ENCODE measurements at regions not wholly inside any gene's neighbourhood (a gene's known extent, or its start where the extent isn't known, plus 50 kb on each side); places are given as distances from the start of the nearest gene placed in this dataset.

GRCh38 chr14:61614693-61615092 is 80.6 kb upstream of the HIF1A start:
- intact Hi-C loops (cut with micrococcal nuclease) (no loop called here), in situ Hi-C loops (cut with MboI; ENCODE audit: low sequenced_read_pairs) (no loop called here), dilution Hi-C loops (cut with HindIII; ENCODE audit: low sequenced_read_pairs, unreplicated experiment) (no loop called here)
- Histone ChIP-seq H2AK9ac (replicated peaks; ENCODE audit: low read depth, low read length, poor library complexity) (no peak overlapping the region), H3K36me3 (ENCODE audit: control insufficient read depth, insufficient read depth, low read length) (no peaks in the 10 kb centered on the region), H3K23ac (ENCODE audit: low read depth, low read length) (no peak overlapping the region), H3K27me3 (ENCODE audit: control insufficient read depth, insufficient read depth, low read length) (no peaks in the 10 kb centered on the region), H4K20me1 (ENCODE audit: insufficient read depth, low read length) (no peaks in the 10 kb centered on the region), H2BK120ac (ENCODE audit: low read depth, low read length) (peak overlapping the region; percentile 8; the same call in 1 of the 2 replicates), H3K56ac (ENCODE audit: extremely low read depth, insufficient read depth, low read length) (no peak overlapping the region), H3K18ac (ENCODE audit: low read depth, low read length) (no peak overlapping the region), H3K4ac (ENCODE audit: low read depth, low read length) (no peak overlapping the region), H4K91ac (ENCODE audit: insufficient read depth, low read depth, low read length) (no peak overlapping the region), H2BK20ac (ENCODE audit: low read depth, low read length) (no peak overlapping the region), H4K8ac (ENCODE audit: low read depth in 2 of 2, low read length in 2 of 2) (no peak overlapping the region), H3K79me1 (ENCODE audit: low read depth in 1 of 2, low read length in 2 of 2) (peaks cover 0 to 4% of the 10 kb centered on the region in 2 experiments; a peak in 2 of 4 replicates), H3K9ac (ENCODE audit: low read depth, low read length) (no peak overlapping the region), H2AFZ (replicated peaks; ENCODE audit: low read length, poor library complexity) (no peak overlapping the region), H2BK5ac (ENCODE audit: low read depth, low read length, poor library complexity, severe bottlenecking) (no peak overlapping the region), H3K4me3 (ENCODE audit: insufficient read depth, low read depth, low read length) (no peak overlapping the region), H3K27ac (ENCODE audit: insufficient read depth, low read length) (no peak overlapping the region), H3K14ac (replicated peaks; ENCODE audit: low read depth, low read length) (no peak overlapping the region), H3K4me2 (ENCODE audit: low read depth, low read length) (no peak overlapping the region), H2BK15ac (ENCODE audit: low read depth, low read length) (peak overlapping the region; percentile 26; the same call in 1 of the 3 replicates), H4K5ac (ENCODE audit: low read depth, low read length) (no peak overlapping the region), H3K9me3 (ENCODE audit: control insufficient read depth, insufficient read depth, low read length) (no peaks in the 10 kb centered on the region), H3K4me1 (ENCODE audit: control insufficient read depth, insufficient read depth, low read length) (peaks cover 24% of the 10 kb centered on the region), H2AK5ac (ENCODE audit: low read depth, low read length) (peak overlapping the region; percentile 1; the same call in 1 of the 2 replicates), H3K9me1 (ENCODE audit: insufficient read depth, low read length) (peaks cover 6% of the 10 kb centered on the region)
- DNase-seq (no peak), ATAC-seq (ENCODE audit: low read depth) (no peak)
- ChIA-PET POLR2A (ENCODE audit: unreplicated experiment) (no interaction called here), CTCF (no interaction called here)
- WGBS, 2 experiments (ENCODE audit: extremely low coverage in 2 of 2, insufficient read length in 1 of 2): 87% methylated on average over 4 of the region's 13 CpGs; no CpG with 5 or more reads in 1 of the 2 experiments
- BruUV-seq (replicated peaks): no TSS peak
- TF ChIP-seq BHLHE40 (IDR thresholded peaks at IDR 0.05; ENCODE audit: low read depth, low read length) (no peak), CEBPB (IDR thresholded peaks at IDR 0.05; ENCODE audit: low read depth, low read length) (no peak), CTCF (conservative IDR thresholded peaks at IDR 0.05; ENCODE audit: low read depth, low read length) (no peak), RAD21 (IDR thresholded peaks at IDR 0.05; ENCODE audit: low read length) (no peak), MXI1 (IDR thresholded peaks at IDR 0.05; ENCODE audit: borderline replicate concordance, low read depth, low read length) (no peak), MAZ (IDR thresholded peaks at IDR 0.05; ENCODE audit: borderline replicate concordance, low read depth, low read length) (no peak), USF2 (IDR thresholded peaks at IDR 0.05; ENCODE audit: low read depth, low read length) (no peak), ELK1 (IDR thresholded peaks at IDR 0.05; ENCODE audit: borderline replicate concordance, low read depth, low read length) (no peak), NFE2L2 (IDR thresholded peaks at IDR 0.05; ENCODE audit: low read depth, low read length) (no peak), RCOR1 (IDR thresholded peaks at IDR 0.05; ENCODE audit: insufficient replicate concordance, low read length) (no peak), RFX5 (IDR thresholded peaks at IDR 0.05; ENCODE audit: low read depth, low read length) (no peak), CHD1 (IDR thresholded peaks at IDR 0.05; ENCODE audit: low read depth, low read length) (no peak), SMC3 (IDR thresholded peaks at IDR 0.05; ENCODE audit: low read depth, low read length) (no peak), POLR2A (IDR thresholded peaks at IDR 0.05; ENCODE audit: low read depth, low read length) (no peak), FOS (IDR thresholded peaks at IDR 0.05; ENCODE audit: low read depth, low read length) (no peak), MAFK (IDR thresholded peaks at IDR 0.05; ENCODE audit: low read depth, low read length) (no peak)
